ENCODE measurements at regions not wholly inside any gene's neighbourhood (a gene's known extent, or its start where the extent isn't known, plus 50 kb on each side); places are given as distances from the start of the nearest gene placed in this dataset.
"Not testable (repeated sequence)": the region's sequence is repeated elsewhere in the genome, so short reads cannot be mapped to it uniquely, and the experiment has no call there.

- no peak for DNase-seq (ENCODE audit: low read depth in 2 of 3, low spot score in 2 of 3)
Observed at GRCh38 chrX:93468075-93468474, 205.3 kb downstream of the NAP1L3 start.

GRCh38 chrX:93466383-93466782 is 207.0 kb downstream of the NAP1L3 start:
- DNase-seq (ENCODE audit: low read depth in 2 of 3, low spot score in 2 of 3), result no peak

- DNase-seq (ENCODE audit: low read depth in 2 of 3, low spot score in 2 of 3), result no peak
Observed at GRCh38 chrX:93461060-93461459, 212.3 kb downstream of the NAP1L3 start.

GRCh38 chrX:93454509-93454908 is 218.9 kb downstream of the NAP1L3 start:
- DNase-seq (ENCODE audit: low read depth in 2 of 3, low spot score in 2 of 3), result no peak

GRCh38 chrX:93434721-93435120 is 238.7 kb downstream of the NAP1L3 start:
- DNase-seq (ENCODE audit: low read depth in 2 of 3, low spot score in 2 of 3), result not testable (repeated sequence)

- DNase-seq (ENCODE audit: low read depth in 2 of 3, low spot score in 2 of 3), result no peak
Observed at GRCh38 chrX:93428497-93428896, 244.9 kb downstream of the NAP1L3 start.

GRCh38 chrX:93422693-93423092 is 250.7 kb downstream of the NAP1L3 start:
- peak in 1 of 3 donors; percentile 3 for DNase-seq (ENCODE audit: low read depth in 2 of 3, low spot score in 2 of 3)

GRCh38 chrX:93420525-93421082 is 252.8 kb downstream of the NAP1L3 start:
- no peak for DNase-seq (ENCODE audit: low read depth in 2 of 3, low spot score in 2 of 3)

GRCh38 chrX:93420090-93420489 is 253.3 kb downstream of the NAP1L3 start:
- no peak for DNase-seq (ENCODE audit: low read depth in 2 of 3, low spot score in 2 of 3)

- no peak for DNase-seq (ENCODE audit: low read depth in 2 of 3, low spot score in 2 of 3)
Observed at GRCh38 chrX:93419642-93420041, 253.7 kb downstream of the NAP1L3 start.

GRCh38 chrX:93404121-93404520 is 269.3 kb downstream of the NAP1L3 start:
- no peak for DNase-seq (ENCODE audit: low read depth in 2 of 3, low spot score in 2 of 3)

GRCh38 chrX:93354651-93355050 is 318.7 kb downstream of the NAP1L3 start:
- DNase-seq (ENCODE audit: low read depth in 2 of 3, low spot score in 2 of 3), result no peak

- DNase-seq (ENCODE audit: low read depth in 2 of 3, low spot score in 2 of 3), result no peak
Observed at GRCh38 chrX:93346309-93346708, 327.1 kb downstream of the NAP1L3 start.

- not testable (repeated sequence) for DNase-seq (ENCODE audit: low read depth in 2 of 3, low spot score in 2 of 3)
Observed at GRCh38 chrX:93344287-93344686, 329.1 kb downstream of the NAP1L3 start.

GRCh38 chrX:93332329-93332728 is 341.0 kb downstream of the NAP1L3 start:
- DNase-seq (ENCODE audit: low read depth in 2 of 3, low spot score in 2 of 3), result no peak

- DNase-seq (ENCODE audit: low read depth in 2 of 3, low spot score in 2 of 3), result no peak
Observed at GRCh38 chrX:93322110-93322509, 351.3 kb downstream of the NAP1L3 start.

GRCh38 chrX:93319609-93320008 is 353.8 kb downstream of the NAP1L3 start:
- no peak for DNase-seq (ENCODE audit: low read depth in 2 of 3, low spot score in 2 of 3)

Data from hematopoietic multipotent progenitor cell (in vitro differentiated cells).